ENCODE measurements at regions not wholly inside any gene's neighbourhood (a gene's known extent, or its start where the extent isn't known, plus 50 kb on each side); places are given as distances from the start of the nearest gene placed in this dataset.

DNA sequence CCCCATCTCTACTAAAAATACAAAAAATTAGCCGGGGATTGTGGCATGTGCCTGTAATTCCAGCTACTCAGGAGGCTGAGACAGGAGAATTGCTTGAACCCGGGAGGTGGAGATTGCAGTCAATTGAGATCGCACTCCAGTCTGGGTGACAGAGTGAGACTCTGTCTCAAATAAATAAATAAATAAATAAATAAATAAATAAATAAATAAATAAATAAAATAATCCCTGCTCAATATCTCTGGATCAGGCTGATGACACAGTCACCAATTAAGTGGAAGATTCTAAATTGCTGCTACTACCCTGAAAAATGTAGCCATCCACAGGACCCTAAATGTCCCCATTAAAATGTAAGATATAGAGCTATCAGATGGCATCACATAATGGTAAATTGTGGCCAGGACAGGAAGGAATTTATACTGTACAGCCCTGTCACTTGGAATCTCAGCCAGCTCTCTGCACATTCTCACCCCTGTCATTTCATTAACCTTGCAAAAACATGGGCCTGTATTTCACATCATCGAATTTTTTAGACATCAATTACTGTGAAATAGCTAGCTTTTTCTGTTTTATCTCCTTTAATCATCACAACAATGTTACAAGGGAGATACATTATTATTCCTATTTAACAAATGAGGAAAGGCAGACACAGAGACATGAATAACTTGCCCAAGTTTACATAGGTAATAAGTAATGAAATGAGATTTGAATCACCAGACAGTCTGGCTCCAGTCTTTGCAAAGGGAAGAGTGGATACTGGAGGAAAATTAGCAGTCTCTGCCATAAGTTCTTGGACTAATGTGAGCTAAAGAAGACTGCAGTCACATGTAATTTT, 56.7 kb upstream of the NTPCR start:
- DNase-seq = no peak

DNA sequence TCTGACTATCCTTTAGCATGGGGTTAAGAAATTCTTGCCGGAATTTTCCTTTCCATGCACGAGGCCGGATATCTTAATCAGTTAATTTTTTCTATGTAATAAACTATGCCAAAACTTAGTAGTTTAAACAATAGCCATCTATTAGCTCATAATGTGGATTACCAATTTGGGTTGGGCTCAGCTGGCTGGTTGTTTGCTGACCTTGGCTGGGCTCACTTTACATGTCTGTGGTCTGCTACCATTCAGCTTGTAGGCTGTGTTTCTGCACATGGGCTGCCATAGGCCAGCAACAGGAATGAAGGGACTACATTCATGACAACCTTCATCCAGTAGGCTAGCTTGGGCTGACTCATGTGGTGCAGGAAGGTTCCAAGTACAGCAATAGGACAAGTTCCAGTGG, 56.0 kb upstream of the NTPCR start:
- DNase-seq = no peak

DNA sequence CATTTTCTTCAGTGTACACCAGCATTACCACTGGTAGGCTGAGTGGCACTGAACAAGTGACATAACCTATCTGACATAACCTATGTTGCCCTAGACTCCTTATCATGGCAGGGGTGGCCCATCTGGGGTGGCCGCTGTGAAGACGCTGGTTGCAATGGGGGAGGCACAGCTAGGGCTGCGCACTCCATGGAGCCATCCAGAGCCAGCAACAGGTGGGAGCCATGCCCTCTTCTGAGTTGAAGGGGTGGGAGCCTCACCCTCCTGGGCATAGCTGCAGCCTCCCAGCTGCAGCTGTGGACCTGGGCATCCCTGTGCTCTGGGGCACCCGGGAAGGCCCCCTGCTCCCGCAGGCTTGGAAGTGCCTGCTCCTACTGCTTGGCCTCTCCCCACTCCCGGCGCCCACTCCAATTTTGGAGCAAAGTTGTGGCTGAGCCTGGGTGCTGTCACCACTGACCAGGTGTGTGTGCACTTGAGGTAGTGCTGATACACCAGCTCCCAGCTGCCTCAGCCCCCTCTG, 52.4 kb upstream of the NTPCR start:
- DNase-seq = no peak

DNA sequence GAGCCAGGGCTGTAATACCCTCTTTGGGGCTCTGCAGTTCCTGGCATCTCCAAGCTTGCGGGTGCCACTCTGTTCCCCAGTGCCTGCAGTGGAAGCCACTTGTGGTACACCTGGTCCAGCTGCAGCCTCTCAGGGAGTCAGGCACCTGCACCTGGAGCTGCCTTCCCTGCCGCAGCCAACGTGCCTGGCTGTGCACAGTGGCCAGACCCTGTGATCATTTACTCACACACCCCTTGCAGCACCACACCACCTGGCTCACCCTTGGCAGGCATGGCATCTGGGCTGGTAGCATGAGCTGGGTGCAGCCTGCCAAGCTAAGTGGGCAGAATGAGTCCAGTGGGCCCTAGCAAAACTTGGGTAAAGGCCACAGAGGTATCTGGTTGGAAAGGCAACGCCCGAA, 51.1 kb upstream of the NTPCR start:
- DNase-seq = no peak

DNA sequence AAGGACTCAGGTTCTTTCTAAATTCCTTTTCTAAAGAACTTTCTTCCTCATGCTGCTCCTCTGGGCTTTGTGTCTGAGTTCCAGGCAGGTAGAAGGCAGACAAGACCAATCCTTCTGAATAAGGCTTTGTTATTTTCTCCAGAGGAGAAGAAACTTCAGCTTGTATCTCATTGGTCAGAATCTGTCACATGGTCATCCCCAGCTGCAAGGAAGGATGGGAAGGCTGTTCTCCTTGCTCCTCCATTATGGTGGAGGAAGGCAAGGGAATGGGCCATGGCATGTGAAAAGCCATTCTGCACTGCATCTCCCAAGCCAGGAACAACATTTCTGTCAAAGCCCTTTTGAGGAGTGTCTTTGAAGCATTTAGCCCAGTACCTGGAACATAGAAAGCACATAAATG, 50.6 kb upstream of the NTPCR start:
- no peak for DNase-seq

All from suppressor macrophage (primary cell).